OCI-LY7 (cell line): ENCODE measurements at regions not wholly inside any gene's neighbourhood (a gene's known extent, or its start where the extent isn't known, plus 50 kb on each side); places are given as distances from the start of the nearest gene placed in this dataset.

ENCODE experiments used
- CTCF ChIP-seq: fragments of 200-600 bp; sonication (generic); conservative IDR thresholded peaks from 2 replicates; pipeline ENCODE4 v1.5.1; 2014; ENCODE audit warnings: mild to moderate bottlenecking, antibody characterized with exemption, low read length, moderate library complexity, mixed read lengths
- EZH2phosphoT487 ChIP-seq: fragments of 200-600 bp; sonication (generic); IDR thresholded peaks from 2 replicates; pipeline ENCODE4 v1.6.1; 2018; ENCODE audit warnings: low read depth, borderline replicate concordance, mild to moderate bottlenecking, mixed run types, antibody characterized with exemption, low read length, moderate library complexity, mixed read lengths

- TF ChIP-seq CTCF: no peak
- no peak for TF ChIP-seq EZH2phosphoT487
Observed at GRCh38 chr4:184929476-184929875, 88.8 kb upstream of the HELT start.
